ENCODE measurements at regions not wholly inside any gene's neighbourhood (a gene's known extent, or its start where the extent isn't known, plus 50 kb on each side); places are given as distances from the start of the nearest gene placed in this dataset.

GRCh38 chr2:94958245-94958644 lies 67.3 kb upstream of the MAL start:
- TF ChIP-seq CTCF (IDR thresholded peaks at IDR 0.05) = no peak
- TF ChIP-seq POLR2A (IDR thresholded peaks at IDR 0.05) = no peak
